Activated CD4-positive, alpha-beta T cell treated with anti-CD3 and anti-CD28 coated beads, Interleukin-2, Interleukin-4, amounts not matched to agents 100 ng/mL and 50 ng/mL, durations not matched to agents 16 hours and 8 hours (primary cell): ENCODE measurements at regions not wholly inside any gene's neighbourhood (a gene's known extent, or its start where the extent isn't known, plus 50 kb on each side); places are given as distances from the start of the nearest gene placed in this dataset.
A peak's percentile ranks its signal among the peaks of the same experiment; 100 is the strongest.
"Not testable (repeated sequence)": the region's sequence is repeated elsewhere in the genome, so short reads cannot be mapped to it uniquely, and the experiment has no call there.

Source experiments
- DNase-seq: peaks from one replicate; pipeline ENCODE4 v3.0.0-alpha.2; 2020; ENCODE audit warnings: low spot score

DNA sequence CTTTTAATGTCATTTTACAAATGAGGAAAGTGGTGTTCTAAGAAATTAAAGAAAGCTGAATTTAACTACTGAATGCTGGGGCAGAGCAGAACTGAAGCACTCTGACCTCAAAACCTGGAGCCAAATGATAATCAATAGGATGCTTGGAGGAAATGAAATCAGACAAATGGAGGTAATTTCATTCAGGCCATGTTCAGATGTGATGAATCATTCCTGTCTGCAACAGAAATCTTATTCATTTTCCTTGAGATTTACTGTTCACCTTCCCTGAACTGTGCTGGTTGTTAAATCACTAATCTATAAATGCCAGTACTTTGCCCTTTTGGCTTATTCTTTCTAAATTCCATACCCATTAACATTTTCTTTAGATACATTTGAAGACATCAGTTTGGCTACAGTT, 85.6 kb upstream of the SNX7 start:
- DNase-seq, result no peak

DNA sequence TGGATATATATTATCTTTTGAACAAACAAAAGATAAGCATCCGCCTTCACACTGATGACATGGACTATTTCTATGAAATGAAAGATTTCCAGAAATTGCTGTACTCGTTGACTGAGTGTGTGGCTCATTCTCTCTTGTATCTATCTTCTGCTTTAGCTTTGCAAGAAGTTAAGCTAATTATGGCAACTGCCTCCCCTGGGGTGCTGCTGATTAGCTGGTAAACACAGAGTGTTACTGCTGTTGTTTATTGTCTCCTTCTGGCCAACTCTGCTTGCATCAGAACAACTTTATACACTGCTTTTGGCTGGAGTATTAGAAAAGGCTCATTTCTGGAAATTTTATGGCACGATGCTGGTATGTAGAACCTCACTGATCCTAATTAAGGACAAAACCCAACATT, 95.6 kb upstream of the SNX7 start:
- DNase-seq, result no peak

DNA sequence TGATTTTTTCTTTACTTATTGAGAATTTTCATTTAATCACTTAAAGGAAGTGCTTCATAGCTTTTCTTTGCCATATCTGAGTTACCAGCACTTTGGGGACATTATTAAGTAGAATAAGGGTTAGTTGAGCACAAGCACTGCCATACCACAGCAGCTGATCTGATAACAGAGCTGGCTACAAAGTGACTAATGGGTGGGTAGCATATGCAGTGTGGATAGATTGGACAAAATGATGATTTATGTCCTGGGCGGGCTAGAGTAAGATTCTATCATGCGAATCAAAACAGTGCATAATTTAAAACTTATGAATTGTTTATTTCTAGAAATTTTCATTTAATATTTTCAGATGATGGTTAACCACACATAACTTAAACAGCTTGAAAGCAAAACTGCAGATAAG, 102.2 kb upstream of the SNX7 start:
- no peak for DNase-seq

DNA sequence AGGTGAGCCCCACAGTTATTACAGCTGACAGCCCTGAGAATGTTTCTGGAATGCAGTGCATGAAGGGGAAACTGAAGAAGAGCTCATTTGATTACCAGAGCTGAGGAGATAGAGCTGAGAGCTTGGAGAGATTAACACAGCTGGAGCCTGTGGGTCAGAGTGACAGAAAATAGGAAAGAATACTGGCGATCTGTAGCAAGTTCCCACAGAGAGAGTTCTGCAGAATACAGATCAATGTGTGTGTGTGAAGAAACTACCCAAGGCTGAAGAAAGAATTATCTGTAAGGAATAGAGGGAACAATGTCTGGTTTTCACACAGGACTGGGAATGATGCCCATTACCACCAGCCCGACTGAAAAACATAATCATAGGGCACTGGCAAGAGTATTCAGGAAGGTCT, 103.6 kb upstream of the SNX7 start:
- DNase-seq, result no peak

DNA sequence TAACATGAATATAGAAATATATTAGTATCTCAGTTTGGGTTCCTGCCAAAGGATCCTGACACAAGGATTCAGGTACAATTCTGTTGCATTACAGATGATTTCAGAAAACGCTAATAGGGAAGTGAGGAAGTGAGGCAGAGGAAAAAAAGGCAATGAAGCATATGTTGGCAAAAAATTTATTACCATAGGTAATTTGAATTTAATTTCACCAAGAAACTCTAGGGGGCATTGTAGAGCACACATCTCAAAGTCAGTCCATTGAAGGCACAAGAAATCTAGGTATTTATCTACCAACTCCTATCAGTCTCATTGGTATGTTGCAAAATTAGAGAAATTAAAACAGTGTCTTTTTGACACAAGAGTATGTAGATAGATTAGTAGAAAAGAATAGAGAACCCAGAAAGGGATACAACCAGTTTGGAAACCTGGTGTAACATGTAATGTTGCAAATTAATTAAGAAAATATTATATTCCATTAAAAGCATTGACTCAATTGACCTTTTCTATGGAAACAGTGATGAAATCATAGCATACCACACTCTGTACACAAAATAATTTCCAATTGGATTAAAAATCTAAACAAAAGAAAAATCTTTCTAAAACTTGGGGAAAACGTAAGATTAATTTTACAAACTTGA, 104.9 kb upstream of the SNX7 start:
- peak; percentile 11 for DNase-seq

- DNase-seq, result no peak
Measured at GRCh38 chr1:98555814-98556213, 105.7 kb upstream of the SNX7 start.

GRCh38 chr1:98552576-98553074, 108.9 kb upstream of the SNX7 start:
- DNase-seq, result not testable (repeated sequence)

GRCh38 chr1:98550076-98550475, 111.4 kb upstream of the SNX7 start:
- no peak for DNase-seq

- no peak for DNase-seq
Measured at GRCh38 chr1:98546319-98546718, 115.2 kb upstream of the SNX7 start.

GRCh38 chr1:98538106-98538505, 123.4 kb upstream of the SNX7 start:
- DNase-seq, result no peak

DNA sequence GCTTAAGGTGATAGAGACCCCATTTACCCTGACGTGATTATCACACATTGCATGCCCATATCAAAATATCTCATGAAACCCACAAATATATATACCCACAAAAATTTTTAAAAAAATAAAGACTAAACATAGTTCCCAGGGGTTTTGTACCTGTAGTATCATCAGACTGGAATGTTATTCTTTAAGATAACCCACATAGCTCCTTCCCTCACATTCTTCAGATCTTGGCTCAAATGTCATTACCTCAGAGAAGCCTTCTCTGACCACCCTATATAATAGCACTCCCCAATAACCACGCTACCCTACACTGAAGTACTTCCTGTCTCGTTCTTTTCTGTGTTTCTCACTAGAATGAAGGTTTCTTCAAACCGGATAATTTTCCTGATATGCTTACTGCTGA, 138.3 kb upstream of the SNX7 start:
- no peak for DNase-seq

- DNase-seq, result no peak
Measured at GRCh38 chr1:98516306-98516705, 145.2 kb upstream of the SNX7 start.

DNA sequence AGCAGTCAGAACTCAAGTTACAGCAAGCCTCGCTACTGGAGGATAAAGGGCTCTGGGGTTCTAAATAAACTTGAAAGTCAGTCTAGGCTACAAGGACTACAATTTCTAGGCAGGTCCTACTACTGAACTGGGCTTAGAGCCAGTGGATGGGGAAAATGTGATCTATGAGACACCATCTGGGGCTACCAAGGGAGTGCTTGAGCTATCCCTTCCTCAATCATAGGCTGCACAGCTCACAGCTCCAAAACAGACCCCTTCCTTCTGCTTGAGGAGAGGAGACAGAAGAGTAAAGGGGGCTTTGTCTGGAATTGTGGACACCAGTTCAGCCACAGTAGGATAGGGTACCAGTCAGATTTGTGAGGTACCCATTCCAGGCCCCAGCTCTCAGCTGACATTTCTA, 145.8 kb upstream of the SNX7 start:
- DNase-seq, result no peak

- not testable (repeated sequence) for DNase-seq
Measured at GRCh38 chr1:98512216-98512615, 149.3 kb upstream of the SNX7 start.

GRCh38 chr1:98503771-98504170, 157.8 kb upstream of the SNX7 start:
- DNase-seq, result no peak

DNA sequence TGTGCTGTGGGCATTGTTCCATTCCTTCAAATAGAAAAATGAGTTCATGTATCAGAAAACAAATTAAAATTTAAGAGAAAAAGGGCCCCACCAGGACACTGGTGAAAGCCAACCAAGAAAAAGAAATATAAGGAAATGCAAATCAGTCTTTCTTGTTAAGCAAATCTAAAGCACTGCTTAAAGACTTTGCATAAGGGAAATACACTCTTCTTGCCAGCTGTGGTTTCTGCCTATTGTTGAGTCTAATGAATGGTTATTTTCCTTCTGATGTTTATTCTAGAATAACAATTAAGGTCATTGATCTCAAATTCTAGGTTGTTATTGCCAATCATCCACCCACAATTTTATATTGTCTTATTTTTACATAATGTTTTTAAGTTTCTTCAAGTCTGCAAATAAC, 158.6 kb upstream of the SNX7 start:
- DNase-seq, result no peak

DNA sequence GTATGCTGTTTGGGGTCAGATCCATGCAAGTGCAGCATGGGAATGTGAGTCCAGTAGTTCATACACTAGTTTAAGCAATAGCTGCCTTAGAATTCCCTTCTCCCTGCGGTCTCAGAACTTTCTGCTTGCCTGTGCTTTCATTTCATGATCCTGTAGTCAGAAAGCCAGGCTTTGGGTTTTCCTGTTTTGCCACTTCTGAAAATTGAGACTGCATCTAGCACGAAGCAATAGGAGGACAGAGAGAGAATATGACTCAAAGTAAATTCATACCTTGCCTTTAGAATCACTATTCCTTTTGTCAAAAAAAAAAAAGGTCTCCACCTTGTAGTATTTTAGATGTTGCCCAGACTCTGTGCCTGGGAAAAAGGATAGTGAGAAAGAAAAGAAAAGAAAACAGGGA, 161.2 kb upstream of the SNX7 start:
- DNase-seq, result no peak

DNA sequence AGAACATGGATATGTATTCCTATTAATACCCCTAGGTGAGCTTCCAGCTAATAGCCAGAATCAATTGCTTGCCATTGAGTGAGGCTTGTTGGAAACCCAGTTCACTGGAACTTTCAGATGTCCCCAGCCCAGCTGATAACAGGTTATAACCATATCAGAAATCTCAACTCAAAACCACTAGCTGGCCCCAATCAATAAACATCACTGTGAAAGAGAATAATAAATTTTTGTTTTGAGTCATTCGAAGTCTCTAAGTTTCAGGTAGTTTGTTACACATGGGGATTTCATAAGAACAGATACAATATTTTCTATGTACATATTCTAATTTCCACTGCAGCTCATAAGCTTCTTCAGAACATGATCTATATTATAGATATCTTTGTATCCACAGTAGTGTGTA, 162.9 kb upstream of the SNX7 start:
- no peak for DNase-seq

DNA sequence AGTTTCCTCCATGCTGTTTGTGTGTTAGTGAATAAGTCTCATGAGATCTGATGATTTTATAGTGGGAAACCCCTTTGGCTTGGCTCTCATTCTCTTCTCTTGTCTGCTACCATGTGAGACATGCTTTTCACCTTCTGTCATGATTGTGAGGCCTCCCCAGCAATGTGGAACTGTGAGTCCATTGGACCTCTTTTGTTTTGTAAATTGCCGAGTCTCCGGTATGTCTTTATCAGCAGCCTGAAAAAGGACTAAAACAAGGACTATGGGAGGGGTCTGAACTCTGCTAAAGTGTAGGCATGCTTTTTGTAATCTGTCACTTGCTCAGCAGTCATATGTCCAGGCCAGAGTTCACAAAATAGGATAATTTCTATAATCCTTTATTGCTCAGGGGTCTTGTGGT, 164.0 kb upstream of the SNX7 start:
- DNase-seq, result no peak

DNA sequence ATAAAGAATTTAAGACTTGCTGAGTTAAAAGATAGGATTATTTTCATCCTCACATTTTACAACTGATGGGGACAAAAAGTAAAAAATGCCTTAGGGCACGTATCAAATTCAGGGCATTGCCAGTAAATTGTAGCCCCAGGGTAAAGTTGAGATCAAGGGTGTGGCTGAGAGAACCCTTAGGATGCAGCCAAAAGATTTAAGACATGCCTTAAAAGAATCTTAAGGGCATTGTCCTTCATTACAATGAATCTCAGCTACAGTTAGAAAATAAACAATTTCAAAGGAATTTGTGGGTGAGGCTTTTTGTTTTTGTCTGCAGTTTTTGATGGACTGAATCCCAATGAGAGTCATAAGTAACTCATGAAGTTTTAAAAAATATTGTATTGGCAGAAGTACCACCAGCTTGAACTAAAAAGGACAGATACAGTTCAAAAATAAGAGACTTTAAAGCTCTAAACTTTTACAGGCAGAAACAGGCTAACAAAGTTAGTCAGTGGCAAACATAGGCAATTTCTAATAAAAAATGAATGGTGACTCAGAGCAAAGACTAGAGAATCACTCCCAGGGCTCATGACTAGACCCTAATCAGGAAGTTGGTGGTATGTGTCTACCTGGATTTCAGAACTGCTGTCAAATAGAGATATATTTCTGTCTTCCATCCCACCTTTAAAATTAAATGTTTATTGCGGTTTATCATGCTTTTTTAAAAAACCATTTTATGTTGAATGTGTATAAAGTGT, 165.1 kb upstream of the SNX7 start:
- DNase-seq, result no peak

DNA sequence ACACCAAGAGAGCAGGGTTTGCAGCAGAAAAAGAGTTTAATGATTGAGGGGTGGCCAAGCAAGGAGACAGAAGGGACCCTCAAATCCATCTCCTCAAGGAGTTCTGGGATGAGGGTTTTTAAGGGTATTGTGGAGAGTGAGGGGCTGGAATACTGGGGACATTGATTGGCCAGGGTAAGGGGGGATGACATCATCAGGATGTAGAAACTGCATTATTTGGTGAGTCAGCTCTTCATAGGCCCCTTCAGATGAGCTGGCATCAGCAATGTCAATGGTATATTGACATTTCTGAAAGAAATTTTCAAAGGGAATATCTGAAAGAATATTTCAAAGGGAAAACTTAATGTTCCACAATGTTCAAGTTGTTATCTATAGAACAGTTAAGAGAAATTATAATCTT, 168.1 kb upstream of the SNX7 start:
- DNase-seq, result no peak

DNA sequence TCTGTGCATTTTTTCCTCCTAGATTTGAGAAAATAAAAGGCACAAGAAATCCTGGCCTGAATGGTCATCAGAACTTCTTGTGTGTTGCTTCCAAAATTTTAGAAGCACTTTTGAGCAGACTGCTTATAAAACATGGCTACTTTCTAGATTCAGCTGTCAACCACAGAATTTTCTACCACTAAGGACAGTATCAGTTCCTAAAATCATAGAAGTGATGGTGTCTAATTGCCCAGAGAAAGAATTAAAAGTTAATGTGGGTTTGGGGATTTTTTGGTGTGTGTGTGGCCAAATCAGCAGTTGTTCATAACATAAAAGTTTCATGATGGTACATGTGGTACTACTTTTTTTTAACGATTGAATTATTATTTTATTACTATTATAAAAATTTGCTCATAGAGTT, 171.4 kb upstream of the SNX7 start:
- no peak for DNase-seq

DNA sequence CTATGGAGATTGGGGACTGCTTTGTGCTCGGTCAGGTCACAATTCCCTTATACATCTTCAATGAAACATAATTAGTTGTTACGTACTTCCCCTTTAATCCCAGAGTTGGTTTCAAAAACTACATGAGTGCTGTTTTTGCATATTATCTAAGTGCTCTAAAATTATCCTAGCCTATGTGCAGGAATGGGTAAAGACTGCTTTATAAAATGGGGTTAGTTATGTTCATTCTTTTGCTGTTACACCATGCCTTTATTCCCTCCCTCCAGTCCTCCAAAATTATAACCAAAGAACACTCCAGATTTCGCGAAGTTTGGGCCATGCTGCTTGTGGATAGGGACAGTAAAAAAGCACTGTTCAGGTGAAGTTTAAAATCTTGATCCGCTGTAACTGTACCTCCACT, 173.9 kb upstream of the SNX7 start:
- DNase-seq, result no peak

- DNase-seq, result no peak
Measured at GRCh38 chr1:98482611-98483010, 178.9 kb upstream of the SNX7 start.
